ENCODE measurements at regions not wholly inside any gene's neighbourhood (a gene's known extent, or its start where the extent isn't known, plus 50 kb on each side); places are given as distances from the start of the nearest gene placed in this dataset.

GRCh38 chr1:54463259-54464030 lies 57.3 kb upstream of the SSBP3 start:
- peak overlapping the region; percentile 72 for H3K27ac Mint-ChIP-seq
- H3K9me3 Mint-ChIP-seq: no peaks in the 10 kb centered on the region
- H3K36me3 Mint-ChIP-seq (ENCODE audit: low read depth): no peaks in the 10 kb centered on the region
- peaks cover 39% of the 10 kb centered on the region for H3K4me1 Mint-ChIP-seq (ENCODE audit: low read depth)
- peaks cover 5% of the 10 kb centered on the region for H3K27me3 Mint-ChIP-seq
- no peak overlapping the region for H3K4me3 Mint-ChIP-seq

- peaks cover 5% of the 10 kb centered on the region for H3K27me3 Mint-ChIP-seq
- H3K36me3 Mint-ChIP-seq (ENCODE audit: low read depth): no peaks in the 10 kb centered on the region
- no peaks in the 10 kb centered on the region for H3K9me3 Mint-ChIP-seq
- peak overlapping the region; percentile 15 for H3K27ac Mint-ChIP-seq
- peaks cover 39% of the 10 kb centered on the region for H3K4me1 Mint-ChIP-seq (ENCODE audit: low read depth)
- no peak overlapping the region for H3K4me3 Mint-ChIP-seq
Measured at GRCh38 chr1:54462597-54463258, 56.5 kb upstream of the SSBP3 start.

DNA sequence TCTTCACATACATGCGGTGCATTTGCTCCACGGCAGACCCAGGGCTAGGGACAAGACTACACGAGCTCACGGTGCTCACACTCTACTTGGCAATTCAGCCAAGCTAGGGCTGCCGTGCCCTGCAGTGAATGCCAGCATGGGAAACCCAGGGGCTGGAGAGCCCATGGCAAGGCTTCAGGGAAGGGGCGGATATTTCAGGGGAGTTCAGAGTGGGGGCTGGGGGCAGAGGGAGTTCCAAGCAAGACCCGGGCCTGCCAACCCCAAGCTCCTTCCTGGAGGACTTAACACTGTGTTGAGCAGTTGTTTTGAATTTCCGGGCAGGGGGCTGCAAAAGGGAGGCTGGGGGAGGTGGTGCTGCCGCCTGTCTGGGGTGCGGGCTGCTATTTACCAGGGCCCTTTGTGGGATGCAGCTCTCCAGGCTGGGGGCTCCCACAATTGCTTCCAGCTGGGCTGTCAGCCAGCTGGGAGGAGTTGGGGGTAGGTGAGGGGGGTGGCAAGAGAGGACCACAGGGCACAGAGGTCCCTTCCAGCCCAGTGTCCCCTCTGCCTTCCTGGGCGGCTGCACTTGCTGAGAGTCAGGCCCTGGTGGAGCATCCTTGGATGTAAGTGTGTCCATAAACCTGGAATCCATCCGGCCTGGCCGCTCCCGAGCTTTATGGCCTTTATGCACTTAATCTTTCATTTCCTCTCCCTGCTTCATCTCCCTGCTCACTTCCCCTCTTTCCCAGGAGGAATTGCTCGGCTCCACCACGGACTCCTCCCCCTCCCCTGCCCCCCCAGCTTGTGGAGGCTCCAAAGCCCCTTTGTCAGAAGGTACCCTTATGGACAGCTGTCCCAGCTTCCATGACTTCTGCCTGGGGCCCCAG lies 55.8 kb upstream of the SSBP3 start:
- Mint-ChIP-seq H3K36me3 (ENCODE audit: low read depth) (no peaks in the 10 kb centered on the region), H3K4me3 (no peak overlapping the region), H3K27me3 (peaks cover under 1% of the 10 kb centered on the region), H3K4me1 (ENCODE audit: low read depth) (peaks cover 39% of the 10 kb centered on the region), H3K9me3 (no peaks in the 10 kb centered on the region), H3K27ac (no peak overlapping the region)

- Mint-ChIP-seq H3K9me3 (no peaks in the 10 kb centered on the region), H3K27ac (no peak overlapping the region), H3K4me3 (no peak overlapping the region), H3K36me3 (ENCODE audit: low read depth) (no peaks in the 10 kb centered on the region), H3K4me1 (ENCODE audit: low read depth) (peaks cover 39% of the 10 kb centered on the region), H3K27me3 (no peaks in the 10 kb centered on the region)
Measured at GRCh38 chr1:54460861-54461387, 54.7 kb upstream of the SSBP3 start.

DNA sequence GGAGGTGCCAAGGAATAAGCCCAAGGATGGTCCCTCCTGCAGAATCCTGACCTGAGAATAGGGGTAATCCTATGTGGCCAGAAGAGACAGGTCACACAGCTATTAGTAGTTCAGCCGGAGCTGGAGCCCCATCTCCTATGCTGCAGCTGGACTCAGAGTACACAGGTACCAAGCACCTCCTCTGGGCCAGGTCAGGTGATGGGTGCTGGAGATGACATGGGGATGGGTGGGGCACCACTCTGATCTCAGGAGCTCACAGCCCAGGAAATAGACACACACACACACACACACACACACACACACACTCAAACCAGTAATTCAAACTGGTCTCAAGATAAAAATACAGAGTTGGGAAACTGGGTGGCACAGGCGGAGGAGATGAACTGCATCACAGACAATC lies 54.2 kb upstream of the SSBP3 start:
- H3K4me1 Mint-ChIP-seq (ENCODE audit: low read depth): peaks cover 36% of the 10 kb centered on the region

DNA sequence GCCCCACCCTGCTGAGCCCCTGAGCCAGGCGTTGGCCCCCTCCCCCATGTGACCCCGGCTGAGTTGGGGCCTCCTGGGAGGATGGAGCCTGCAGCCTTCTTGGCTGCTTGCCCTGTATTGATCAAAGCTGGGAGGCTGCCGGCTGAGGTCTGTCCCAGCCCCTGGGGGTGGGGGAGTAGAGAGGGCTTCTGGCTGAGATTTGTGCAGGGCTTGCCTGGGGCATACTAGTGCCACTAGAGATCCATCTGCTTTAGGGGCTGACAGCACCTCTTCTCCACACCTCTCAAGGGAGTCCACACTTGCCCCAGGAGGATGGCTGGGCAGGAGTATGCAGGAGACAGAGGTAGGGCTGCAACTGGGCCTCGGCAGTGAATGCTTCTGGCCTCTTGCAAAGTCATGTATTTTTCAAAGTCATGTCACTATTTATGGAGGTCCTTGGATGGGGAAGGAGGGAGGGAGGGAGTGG lies 53.6 kb upstream of the SSBP3 start:
- Mint-ChIP-seq H3K9me3 (no peaks in the 10 kb centered on the region), H3K4me3 (no peak overlapping the region), H3K36me3 (ENCODE audit: low read depth) (no peaks in the 10 kb centered on the region), H3K4me1 (ENCODE audit: low read depth) (peaks cover 35% of the 10 kb centered on the region), H3K27ac (no peak overlapping the region), H3K27me3 (no peaks in the 10 kb centered on the region)

More for the DNA sequence above, 54.2 kb upstream of the SSBP3 start:
- H3K27ac Mint-ChIP-seq: no peak overlapping the region
- H3K36me3 Mint-ChIP-seq (ENCODE audit: low read depth): no peaks in the 10 kb centered on the region
- H3K27me3 Mint-ChIP-seq: no peaks in the 10 kb centered on the region
- H3K4me3 Mint-ChIP-seq: no peak overlapping the region
- H3K9me3 Mint-ChIP-seq: no peaks in the 10 kb centered on the region

DNA sequence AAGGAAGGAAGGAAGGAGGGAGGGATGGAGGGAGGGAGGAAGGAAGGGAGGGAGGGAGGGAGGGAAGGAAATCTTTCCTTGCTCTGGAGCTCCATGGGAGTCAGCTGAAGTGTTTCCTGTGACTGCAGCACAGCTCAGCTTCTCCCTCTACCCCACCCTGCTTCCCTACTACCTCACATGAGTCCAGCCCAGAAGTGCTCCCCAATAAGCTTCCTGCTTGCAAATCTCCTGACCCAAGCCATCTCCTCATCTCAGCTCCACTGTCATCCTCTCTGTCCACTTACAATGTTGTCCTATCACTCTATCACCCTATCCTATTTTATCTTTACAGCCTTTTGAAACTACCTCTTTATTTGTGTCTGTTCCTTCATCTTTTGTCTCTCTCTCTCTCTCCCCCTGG lies 52.9 kb upstream of the SSBP3 start:
- no peaks in the 10 kb centered on the region for H3K9me3 Mint-ChIP-seq
- H3K27ac Mint-ChIP-seq: peak overlapping the region; percentile 80
- peaks cover 29% of the 10 kb centered on the region for H3K4me1 Mint-ChIP-seq (ENCODE audit: low read depth)
- H3K36me3 Mint-ChIP-seq (ENCODE audit: low read depth): no peaks in the 10 kb centered on the region
- H3K27me3 Mint-ChIP-seq: no peaks in the 10 kb centered on the region
- no peak overlapping the region for H3K4me3 Mint-ChIP-seq

DNA sequence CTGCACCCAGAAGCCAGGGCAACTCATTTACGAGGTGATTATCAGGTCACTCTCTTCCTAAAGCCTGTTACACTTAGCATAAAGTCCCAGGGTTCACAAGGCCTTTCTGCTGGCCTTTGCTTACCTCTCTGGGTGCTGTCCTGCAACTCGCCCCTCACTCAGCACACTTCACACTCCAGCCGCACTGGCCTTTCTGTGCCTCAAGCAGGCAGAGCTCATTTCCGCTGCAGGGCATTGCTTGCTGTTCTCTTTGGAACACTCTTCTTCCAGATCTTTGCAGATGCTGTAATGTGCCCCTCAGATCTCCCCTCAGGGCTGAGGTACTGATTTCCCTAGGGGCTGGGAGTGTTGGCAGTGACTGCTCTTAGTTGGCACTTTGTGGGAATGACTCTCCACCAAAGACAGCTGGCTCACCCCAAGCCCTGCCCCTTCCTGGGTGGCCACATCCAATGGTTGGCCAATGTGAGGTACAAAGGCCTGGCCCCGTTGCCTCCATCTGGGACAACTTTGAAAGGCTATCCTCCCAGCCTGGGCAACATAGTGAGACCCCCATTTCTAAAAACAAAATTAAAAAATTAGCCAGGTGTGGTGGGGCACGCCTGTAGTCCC lies 50.8 kb upstream of the SSBP3 start:
- no peaks in the 10 kb centered on the region for H3K9me3 Mint-ChIP-seq
- no peak overlapping the region for H3K27ac Mint-ChIP-seq
- H3K36me3 Mint-ChIP-seq (ENCODE audit: low read depth): no peaks in the 10 kb centered on the region
- no peaks in the 10 kb centered on the region for H3K27me3 Mint-ChIP-seq
- peaks cover 16% of the 10 kb centered on the region for H3K4me1 Mint-ChIP-seq (ENCODE audit: low read depth)
- no peak overlapping the region for H3K4me3 Mint-ChIP-seq

GRCh38 chr1:54456361-54456760 lies 50.2 kb upstream of the SSBP3 start:
- H3K27me3 Mint-ChIP-seq: no peaks in the 10 kb centered on the region
- peaks cover 16% of the 10 kb centered on the region for H3K4me1 Mint-ChIP-seq (ENCODE audit: low read depth)
- H3K4me3 Mint-ChIP-seq: no peak overlapping the region
- H3K36me3 Mint-ChIP-seq (ENCODE audit: low read depth): no peaks in the 10 kb centered on the region
- H3K9me3 Mint-ChIP-seq: peaks cover 3% of the 10 kb centered on the region
- no peak overlapping the region for H3K27ac Mint-ChIP-seq

Measured in stimulated activated naive CD8-positive, alpha-beta T cell treated with anti-CD3 and anti-CD28 coated beads, Interleukin-15, Interleukin-2, amounts not matched to agents 100 ng/mL and 50 ng/mL, for 24 hours (primary cell).